SJCRH30 (cell line): ENCODE measurements at regions not wholly inside any gene's neighbourhood (a gene's known extent, or its start where the extent isn't known, plus 50 kb on each side); places are given as distances from the start of the nearest gene placed in this dataset.

Experiments
- DNase-seq, 2 experiments: peaks; one replicate each; pipeline ENCODE4 v3.0.0-alpha.2; 2015 to 2020
- H3K27ac ChIP-seq: fragments of 250-450 bp; sonication (Bioruptor Pico); 2 replicates; pipeline ENCODE4 v1.5.1; 2020; ENCODE audit warnings: mild to moderate bottlenecking, moderate library complexity
- H3K27me3 ChIP-seq: fragments of 250-450 bp; sonication (Bioruptor Pico); 2 replicates; pipeline ENCODE4 v1.5.1; 2020; ENCODE audit warnings: mild to moderate bottlenecking, moderate library complexity
- H3K36me3 ChIP-seq: fragments of 250-450 bp; sonication (Bioruptor Pico); 2 replicates; pipeline ENCODE4 v1.5.1; 2020; ENCODE audit warnings: mild to moderate bottlenecking, moderate library complexity
- H3K4me1 ChIP-seq: fragments of 250-450 bp; sonication (Bioruptor Pico); 2 replicates; pipeline ENCODE4 v1.5.1; 2020; ENCODE audit warnings: mild to moderate bottlenecking, moderate library complexity
- H3K4me3 ChIP-seq: fragments of 250-450 bp; sonication (Bioruptor Pico); 2 replicates; pipeline ENCODE4 v1.5.1; 2020; ENCODE audit warnings: mild to moderate bottlenecking, moderate library complexity
- H3K9me3 ChIP-seq: fragments of 250-450 bp; sonication (Bioruptor Pico); replicated peaks from 2 replicates; pipeline ENCODE4 v1.5.1; 2020; ENCODE audit warnings: mild to moderate bottlenecking, moderate library complexity

DNA sequence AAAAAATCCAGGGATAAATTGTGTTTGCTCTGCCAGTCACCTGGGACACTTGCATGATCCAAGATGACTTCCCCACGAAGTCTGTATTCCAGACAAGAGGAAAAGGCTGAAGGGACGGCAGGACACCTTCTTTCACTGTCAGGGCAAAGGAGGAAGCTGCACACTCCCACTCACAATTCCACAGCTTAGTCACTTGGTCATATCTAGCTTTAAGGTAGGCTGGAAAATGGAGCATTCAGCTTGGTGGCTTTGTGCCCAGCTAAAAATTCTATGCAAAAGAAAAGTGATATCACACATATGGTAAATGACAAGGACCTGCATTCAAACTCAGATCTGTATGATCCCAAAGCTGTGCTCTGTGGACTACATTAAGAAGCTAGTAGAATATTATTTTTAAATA is 109.2 kb upstream of the TPM1 start:
- H3K27ac ChIP-seq, result no peak overlapping the region

GRCh38 chr15:62934236-62934971 is 108.1 kb upstream of the TPM1 start:
- Histone ChIP-seq H3K36me3 (no peaks in the 10 kb centered on the region), H3K9me3 (no peaks in the 10 kb centered on the region), H3K27ac (peak overlapping the region; percentile 6; the same call in 1 of the 2 replicates), H3K27me3 (no peaks in the 10 kb centered on the region), H3K4me3 (no peak overlapping the region), H3K4me1 (peaks cover 21% of the 10 kb centered on the region)
- no peak for DNase-seq

More for the DNA sequence above, 109.2 kb upstream of the TPM1 start:
- DNase-seq, result no peak
- H3K4me1 ChIP-seq, result peaks cover 30% of the 10 kb centered on the region
- H3K9me3 ChIP-seq, result no peaks in the 10 kb centered on the region
- no peaks in the 10 kb centered on the region for H3K36me3 ChIP-seq
- no peak overlapping the region for H3K4me3 ChIP-seq
- H3K27me3 ChIP-seq, result no peaks in the 10 kb centered on the region

- H3K4me3 ChIP-seq, result peak overlapping the region; percentile 2; the same call in 1 of the 2 replicates
- H3K27ac ChIP-seq, result peak overlapping the region; percentile 6
- H3K4me1 ChIP-seq, result peaks cover 24% of the 10 kb centered on the region
- peak; percentile 19 to 37 for DNase-seq
- no peaks in the 10 kb centered on the region for H3K27me3 ChIP-seq
- H3K9me3 ChIP-seq, result no peaks in the 10 kb centered on the region
- H3K36me3 ChIP-seq, result no peaks in the 10 kb centered on the region
These were observed 107.1 kb upstream of the TPM1 start for GRCh38 chr15:62935300-62936081.

- H3K36me3 ChIP-seq, result no peaks in the 10 kb centered on the region
- no peak overlapping the region for H3K27ac ChIP-seq
- H3K27me3 ChIP-seq, result no peaks in the 10 kb centered on the region
- no peaks in the 10 kb centered on the region for H3K9me3 ChIP-seq
- DNase-seq, result no peak
- no peak overlapping the region for H3K4me3 ChIP-seq
- peaks cover 32% of the 10 kb centered on the region for H3K4me1 ChIP-seq
These were observed 103.7 kb upstream of the TPM1 start for GRCh38 chr15:62938825-62939224.

GRCh38 chr15:62940093-62940754 is 102.3 kb upstream of the TPM1 start:
- Histone ChIP-seq H3K27ac (peak overlapping the region; percentile 62), H3K9me3 (no peaks in the 10 kb centered on the region), H3K27me3 (no peaks in the 10 kb centered on the region), H3K4me1 (peaks cover 21% of the 10 kb centered on the region), H3K36me3 (no peaks in the 10 kb centered on the region), H3K4me3 (no peak overlapping the region)
- DNase-seq, result no peak

DNA sequence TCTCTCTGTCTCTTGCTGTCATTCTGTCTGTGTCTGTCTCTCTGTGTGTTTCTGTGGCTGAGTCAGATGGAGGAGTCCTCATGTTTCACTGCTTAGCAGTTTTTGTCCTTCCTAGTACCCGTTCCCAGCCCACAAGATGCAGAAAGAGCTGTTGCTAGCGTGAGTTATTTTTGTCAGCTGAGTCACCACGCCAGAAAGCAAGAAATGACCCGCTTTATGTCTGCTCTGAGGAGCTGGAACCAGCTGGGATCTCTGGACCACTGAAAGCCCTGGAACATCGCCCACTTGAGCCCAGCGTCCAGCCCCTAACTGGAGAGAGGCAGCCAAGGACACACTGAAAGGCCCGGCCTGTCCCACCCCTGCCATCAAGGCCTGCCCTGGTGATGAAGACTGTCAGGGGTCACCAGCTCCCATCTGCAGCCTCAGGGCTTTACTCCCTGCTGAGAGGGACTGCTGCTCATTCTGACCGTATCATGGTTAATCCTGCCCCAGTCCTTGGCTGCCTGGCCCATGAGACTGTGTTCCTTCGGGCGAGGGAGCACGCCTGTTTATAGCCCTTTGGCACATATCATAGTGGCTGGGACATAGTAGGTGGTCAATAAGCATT is 101.7 kb upstream of the TPM1 start:
- Histone ChIP-seq H3K9me3 (no peaks in the 10 kb centered on the region), H3K4me3 (peak overlapping the region; percentile 4; the same call in 1 of the 2 replicates)

GRCh38 chr15:62941699-62942098 is 100.8 kb upstream of the TPM1 start:
- H3K27me3 ChIP-seq, result no peaks in the 10 kb centered on the region
- DNase-seq, result no peak
- H3K9me3 ChIP-seq, result no peaks in the 10 kb centered on the region
- no peak overlapping the region; the same call in 1 of the 2 replicates for H3K27ac ChIP-seq
- peaks cover 14% of the 10 kb centered on the region for H3K4me1 ChIP-seq
- H3K36me3 ChIP-seq, result no peaks in the 10 kb centered on the region
- H3K4me3 ChIP-seq, result no peak overlapping the region

More for the DNA sequence above, 101.7 kb upstream of the TPM1 start:
- H3K36me3 ChIP-seq, result no peaks in the 10 kb centered on the region
- no peaks in the 10 kb centered on the region for H3K27me3 ChIP-seq
- DNase-seq, result peak; percentile 72 to 79
- H3K4me1 ChIP-seq, result peaks cover 15% of the 10 kb centered on the region
- peak overlapping the region; percentile 62 for H3K27ac ChIP-seq

- Histone ChIP-seq H3K36me3 (no peaks in the 10 kb centered on the region), H3K27me3 (no peaks in the 10 kb centered on the region), H3K4me3 (no peak overlapping the region), H3K9me3 (no peaks in the 10 kb centered on the region), H3K27ac (no peak overlapping the region), H3K4me1 (peaks cover 14% of the 10 kb centered on the region)
- no peak for DNase-seq
These were observed 100.1 kb upstream of the TPM1 start for GRCh38 chr15:62942428-62942827.

DNA sequence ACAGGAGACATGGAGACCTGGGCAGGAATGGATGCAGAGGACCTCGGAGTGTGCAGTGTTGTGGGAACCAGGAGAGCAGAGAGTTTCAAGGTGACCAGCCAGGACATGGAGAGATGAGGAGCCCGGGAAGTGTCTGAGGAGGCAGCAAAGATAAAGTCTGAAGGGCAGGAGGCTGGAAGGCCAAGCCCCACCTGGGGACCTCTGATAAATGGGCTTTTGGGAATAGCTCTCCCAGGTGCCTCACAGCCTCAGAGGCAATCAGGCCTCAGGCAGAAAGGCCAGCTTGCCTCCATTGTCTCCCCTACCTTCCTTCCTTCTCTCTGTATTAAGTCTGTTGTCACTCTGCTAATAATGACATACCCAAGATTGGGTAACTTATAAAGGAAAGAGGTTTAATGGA is 97.5 kb upstream of the TPM1 start:
- Histone ChIP-seq H3K9me3 (no peaks in the 10 kb centered on the region), H3K27ac (no peak overlapping the region), H3K4me1 (peaks cover 13% of the 10 kb centered on the region), H3K27me3 (no peaks in the 10 kb centered on the region), H3K4me3 (no peak overlapping the region), H3K36me3 (no peaks in the 10 kb centered on the region)
- no peak for DNase-seq

DNA sequence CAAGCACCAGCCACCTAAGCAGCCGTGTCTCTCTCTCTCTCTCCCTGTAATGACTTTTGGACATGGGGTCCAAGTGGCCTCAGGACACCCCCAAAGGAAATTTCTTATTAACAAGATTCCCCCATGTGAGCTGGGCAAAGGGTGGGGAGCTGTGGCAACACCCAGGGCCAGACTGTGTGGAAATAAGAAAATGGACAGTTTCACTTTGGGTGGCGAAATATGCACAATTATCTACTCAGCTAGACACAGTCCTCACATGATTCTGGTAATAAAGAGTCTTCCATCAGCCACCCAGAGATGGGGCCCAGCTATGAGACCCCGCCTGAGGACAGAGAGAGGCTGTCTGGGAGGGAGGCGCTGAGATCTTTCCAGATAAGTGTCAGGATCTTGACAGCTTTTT is 96.8 kb upstream of the TPM1 start:
- no peak overlapping the region for H3K4me3 ChIP-seq
- H3K36me3 ChIP-seq, result no peaks in the 10 kb centered on the region
- H3K9me3 ChIP-seq, result no peaks in the 10 kb centered on the region
- no peaks in the 10 kb centered on the region for H3K27me3 ChIP-seq
- H3K27ac ChIP-seq, result no peak overlapping the region
- DNase-seq, result no peak
- H3K4me1 ChIP-seq, result peaks cover 8% of the 10 kb centered on the region

GRCh38 chr15:62946940-62947339 is 95.6 kb upstream of the TPM1 start:
- H3K27me3 ChIP-seq, result no peaks in the 10 kb centered on the region
- no peaks in the 10 kb centered on the region; the same call in 1 of the 2 replicates for H3K4me1 ChIP-seq
- no peak overlapping the region for H3K27ac ChIP-seq
- H3K4me3 ChIP-seq, result no peak overlapping the region
- H3K36me3 ChIP-seq, result no peaks in the 10 kb centered on the region
- no peak for DNase-seq
- H3K9me3 ChIP-seq, result no peaks in the 10 kb centered on the region

DNA sequence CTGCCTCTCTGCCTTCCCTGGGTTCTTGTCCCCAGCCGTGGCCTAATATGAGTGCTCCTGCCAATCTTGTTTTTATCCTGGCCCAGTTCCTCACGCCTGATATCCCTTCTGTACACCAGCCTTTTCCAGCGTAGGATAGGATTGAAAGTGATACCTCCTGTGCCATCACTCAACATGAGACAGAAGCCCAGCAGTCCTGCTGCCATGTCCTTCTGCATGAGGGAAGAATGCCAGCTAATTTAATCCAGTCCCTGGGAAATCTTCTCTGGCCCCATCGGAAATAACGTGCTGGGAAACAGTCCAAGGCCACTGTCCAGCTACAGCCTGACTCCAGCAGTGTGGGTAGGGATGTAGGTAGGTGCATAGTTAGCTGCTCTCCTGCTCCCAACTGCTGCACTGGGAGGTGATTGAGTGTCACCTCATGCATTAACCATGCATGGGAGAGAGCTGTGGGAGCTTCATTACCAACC is 92.0 kb upstream of the TPM1 start:
- H3K9me3 ChIP-seq, result no peaks in the 10 kb centered on the region
- H3K4me1 ChIP-seq, result no peaks in the 10 kb centered on the region
- no peak overlapping the region for H3K4me3 ChIP-seq
- no peaks in the 10 kb centered on the region for H3K36me3 ChIP-seq
- no peaks in the 10 kb centered on the region for H3K27me3 ChIP-seq
- no peak overlapping the region for H3K27ac ChIP-seq
- DNase-seq, result no peak

- Histone ChIP-seq H3K4me3 (no peak overlapping the region), H3K36me3 (no peaks in the 10 kb centered on the region), H3K9me3 (no peaks in the 10 kb centered on the region), H3K27ac (no peak overlapping the region), H3K27me3 (no peaks in the 10 kb centered on the region), H3K4me1 (no peaks in the 10 kb centered on the region)
- no peak for DNase-seq
These were observed 91.1 kb upstream of the TPM1 start for GRCh38 chr15:62951481-62951880.

GRCh38 chr15:62953021-62953420 is 89.5 kb upstream of the TPM1 start:
- H3K4me1 ChIP-seq, result peaks cover 4% of the 10 kb centered on the region; the same call in 1 of the 2 replicates
- no peak overlapping the region for H3K4me3 ChIP-seq
- H3K9me3 ChIP-seq, result no peaks in the 10 kb centered on the region
- H3K36me3 ChIP-seq, result no peaks in the 10 kb centered on the region
- H3K27me3 ChIP-seq, result no peaks in the 10 kb centered on the region
- DNase-seq, result no peak
- no peak overlapping the region for H3K27ac ChIP-seq
